PC-3 (cell line): ENCODE measurements at regions not wholly inside any gene's neighbourhood (a gene's known extent, or its start where the extent isn't known, plus 50 kb on each side); places are given as distances from the start of the nearest gene placed in this dataset.

Source experiments
- ATAC-seq: fragments of 200-7000 bp; cut with Tn5 transposase; 2 replicates; pipeline ENCODE4 v1.9.1; 2020; ENCODE audit warnings: mild to moderate bottlenecking, moderate library complexity
- BruUV-seq: library from RNA; stranded (reverse); fragments of 400-500 nt; replicated peaks from 2 replicates; lab custom pipeline; 2021; lab: Mats Ljungman, UMichigan
- CTCF ChIA-PET: fragments of 300-600 bp; sonication (Branson Sonifier 250); formaldehyde crosslinking; loops from one replicate; lab custom pipeline; 2022; ENCODE audit warnings: antibody characterized with exemption; lab: Charles Lee
- POLR2A ChIA-PET: fragments of 300-600 bp; sonication (Branson Sonifier 250); formaldehyde crosslinking; loops from one replicate; lab custom pipeline; 2022; ENCODE audit warnings: antibody characterized with exemption; ENCODE audit not compliant: unreplicated experiment; lab: Charles Lee
- DNase-seq: peaks from one replicate; pipeline ENCODE4 v3.0.0-alpha.2; 2015
- H2AFZ ChIP-seq: fragments of 300-600 bp; sonication (generic); 2 replicates; pipeline ENCODE4 v1.6.0; 2016; ENCODE audit warnings: antibody characterized with exemption, low read length
- H3F3A ChIP-seq: fragments of 300-600 bp; sonication (generic); one replicate; pipeline ENCODE4 v1.6.0; 2017; ENCODE audit warnings: antibody characterized with exemption, low read length, control low read depth, mild to moderate bottlenecking; ENCODE audit not compliant: unreplicated experiment
- H3K27ac ChIP-seq: fragments of 300-600 bp; sonication (generic); 2 replicates; pipeline ENCODE4 v1.5.1; 2016; ENCODE audit warnings: mild to moderate bottlenecking, low read length
- H3K27me3 ChIP-seq: fragments of 300-600 bp; sonication (generic); 2 replicates; pipeline ENCODE4 v1.6.1; 2016; ENCODE audit warnings: low read length, mixed read lengths
- H3K36me3 ChIP-seq: fragments of 300-600 bp; sonication (generic); 2 replicates; pipeline ENCODE4 v1.6.1; 2016; ENCODE audit warnings: low read depth, mixed run types, low read length, mixed read lengths
- H3K4me1 ChIP-seq: fragments of 300-600 bp; sonication (generic); 2 replicates; pipeline ENCODE4 v1.5.1; 2016; ENCODE audit warnings: low read length; ENCODE audit not compliant: insufficient read depth
- H3K4me2 ChIP-seq: fragments of 300-600 bp; sonication (generic); 2 replicates; pipeline ENCODE4 v1.6.0; 2016; ENCODE audit warnings: low read length
- H3K4me3 ChIP-seq: fragments of 300-600 bp; sonication (generic); 2 replicates; pipeline ENCODE4 v1.5.1; 2016; ENCODE audit warnings: mild to moderate bottlenecking, low read length, mixed read lengths
- H3K79me2 ChIP-seq: fragments of 300-600 bp; sonication (generic); 2 replicates; pipeline ENCODE4 v1.6.1; 2017; ENCODE audit warnings: low read length, mixed read lengths
- H3K9ac ChIP-seq: fragments of 300-600 bp; sonication (generic); 2 replicates; pipeline ENCODE4 v1.6.0; 2016; ENCODE audit warnings: mild to moderate bottlenecking, low read length
- H3K9me2 ChIP-seq: fragments of 300-600 bp; sonication (generic); replicated peaks from 2 replicates; pipeline ENCODE4 v1.6.1; 2016; ENCODE audit warnings: mixed run types, low read length, mixed read lengths
- H3K9me3 ChIP-seq: fragments of 300-600 bp; sonication (generic); 2 replicates; pipeline ENCODE4 v1.6.1; 2016; ENCODE audit warnings: low read length, mixed read lengths
- H4K20me1 ChIP-seq: fragments of 300-600 bp; sonication (generic); 2 replicates; pipeline ENCODE4 v1.6.1; 2016; ENCODE audit warnings: low read length, mixed read lengths
- EZH2 ChIP-seq: fragments of 300-600 bp; sonication (generic); IDR thresholded peaks from one replicate; pipeline ENCODE4 v1.6.1; 2017; ENCODE audit warnings: antibody characterized with exemption, mild to moderate bottlenecking, low read length; ENCODE audit not compliant: unreplicated experiment
- EZH2phosphoT487 ChIP-seq: fragments of 300-600 bp; sonication (generic); IDR thresholded peaks from 2 replicates; pipeline ENCODE4 v1.6.1; 2018; ENCODE audit warnings: mild to moderate bottlenecking, antibody characterized with exemption, low read length, borderline replicate concordance
- intact Hi-C: fragments of 100-400 bp; cut with micrococcal nuclease; formaldehyde crosslinking; loops from 2 replicates; pipeline ENCODE4 v1.9.0; 2023
- TF ChIP-seq, protein P1 (sequence below): fragments of 300-600 bp; sonication (generic); conservative IDR thresholded peaks from 2 replicates; pipeline ENCODE4 v1.5.1; 2017; ENCODE audit warnings: antibody characterized with exemption, low read depth, mild to moderate bottlenecking, low read length

DNA sequence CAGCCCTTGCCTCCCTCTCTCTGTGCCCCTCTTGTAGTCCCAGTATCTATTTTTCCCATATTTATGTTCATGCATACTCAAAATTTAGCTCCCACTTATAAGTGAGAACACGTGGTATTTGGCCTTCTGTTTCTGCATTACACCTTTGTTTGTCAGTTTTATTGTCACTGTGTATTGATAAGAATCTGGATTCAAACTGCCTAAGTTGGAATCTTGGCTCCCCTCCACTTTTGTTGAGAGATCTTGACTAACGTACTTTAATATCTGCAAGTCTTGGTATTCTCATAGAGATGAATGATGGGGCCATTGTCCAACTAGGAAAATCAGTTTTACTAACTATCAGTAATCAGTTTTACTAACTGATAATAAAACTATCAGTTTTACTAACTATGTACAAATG is 87.8 kb upstream of the PRMT6 start:
- Histone ChIP-seq H3K9me2 (no peaks in the 10 kb centered on the region; the same call in 1 of the 2 replicates), H3K79me2 (no peaks in the 10 kb centered on the region), H3K4me3 (no peak overlapping the region), H3K27me3 (no peaks in the 10 kb centered on the region), H3K4me1 (no peaks in the 10 kb centered on the region), H2AFZ (no peak overlapping the region), H3K36me3 (no peaks in the 10 kb centered on the region), H4K20me1 (no peaks in the 10 kb centered on the region), H3K9ac (no peak overlapping the region), H3F3A (no peaks in the 10 kb centered on the region), H3K4me2 (no peak overlapping the region), H3K27ac (no peak overlapping the region), H3K9me3 (no peaks in the 10 kb centered on the region)
- ChIA-PET POLR2A (no interaction called here), CTCF (no interaction called here)
- TF ChIP-seq EZH2 (no peak), EZH2phosphoT487 (no peak)
- BruUV-seq = no TSS peak
- no peak for DNase-seq
- intact Hi-C loops = loop anchor here (10.0 kb wide), 1 partner anchor 56 kb away; no protein-coding TSS in a partner anchor
- no peak for ATAC-seq

DNA sequence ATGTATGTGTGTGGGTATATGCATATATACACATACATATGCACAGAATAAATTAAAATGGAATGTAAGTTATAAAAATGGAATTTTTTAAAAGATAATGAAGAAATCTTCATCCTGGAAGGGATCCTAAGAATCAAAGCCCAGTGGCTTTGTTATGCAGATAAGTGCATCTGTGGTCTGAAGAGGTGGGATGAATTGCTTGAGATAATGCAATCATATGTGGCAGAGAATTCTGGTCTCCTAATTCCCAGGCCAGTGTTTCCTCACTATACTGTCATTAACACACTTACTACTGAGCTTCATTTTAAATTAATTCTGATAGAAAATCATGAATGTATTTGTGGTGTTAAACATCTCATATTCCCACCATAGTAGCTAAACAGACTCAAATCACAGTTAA is 86.7 kb upstream of the PRMT6 start:
- H3K9ac ChIP-seq = no peak overlapping the region
- H3K9me3 ChIP-seq = no peaks in the 10 kb centered on the region
- no peaks in the 10 kb centered on the region; the same call in 1 of the 2 replicates for H3K9me2 ChIP-seq
- H3K4me2 ChIP-seq = no peak overlapping the region
- no peak overlapping the region for H2AFZ ChIP-seq
- H3F3A ChIP-seq = no peaks in the 10 kb centered on the region
- intact Hi-C loops = loop anchor here (10.0 kb wide), 1 partner anchor 55 kb away; no protein-coding TSS in a partner anchor
- POLR2A ChIA-PET = no interaction called here
- H3K4me3 ChIP-seq = no peak overlapping the region
- no peak for DNase-seq
- no peak overlapping the region for H3K27ac ChIP-seq
- no TSS peak for BruUV-seq
- H4K20me1 ChIP-seq = no peaks in the 10 kb centered on the region
- no peaks in the 10 kb centered on the region for H3K27me3 ChIP-seq
- CTCF ChIA-PET = no interaction called here
- H3K79me2 ChIP-seq = no peaks in the 10 kb centered on the region
- ATAC-seq = no peak
- no peaks in the 10 kb centered on the region for H3K4me1 ChIP-seq
- H3K36me3 ChIP-seq = no peaks in the 10 kb centered on the region
- TF ChIP-seq, protein P1, sequence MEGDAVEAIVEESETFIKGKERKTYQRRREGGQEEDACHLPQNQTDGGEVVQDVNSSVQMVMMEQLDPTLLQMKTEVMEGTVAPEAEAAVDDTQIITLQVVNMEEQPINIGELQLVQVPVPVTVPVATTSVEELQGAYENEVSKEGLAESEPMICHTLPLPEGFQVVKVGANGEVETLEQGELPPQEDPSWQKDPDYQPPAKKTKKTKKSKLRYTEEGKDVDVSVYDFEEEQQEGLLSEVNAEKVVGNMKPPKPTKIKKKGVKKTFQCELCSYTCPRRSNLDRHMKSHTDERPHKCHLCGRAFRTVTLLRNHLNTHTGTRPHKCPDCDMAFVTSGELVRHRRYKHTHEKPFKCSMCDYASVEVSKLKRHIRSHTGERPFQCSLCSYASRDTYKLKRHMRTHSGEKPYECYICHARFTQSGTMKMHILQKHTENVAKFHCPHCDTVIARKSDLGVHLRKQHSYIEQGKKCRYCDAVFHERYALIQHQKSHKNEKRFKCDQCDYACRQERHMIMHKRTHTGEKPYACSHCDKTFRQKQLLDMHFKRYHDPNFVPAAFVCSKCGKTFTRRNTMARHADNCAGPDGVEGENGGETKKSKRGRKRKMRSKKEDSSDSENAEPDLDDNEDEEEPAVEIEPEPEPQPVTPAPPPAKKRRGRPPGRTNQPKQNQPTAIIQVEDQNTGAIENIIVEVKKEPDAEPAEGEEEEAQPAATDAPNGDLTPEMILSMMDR = no peak
- TF ChIP-seq EZH2phosphoT487 (no peak), EZH2 (no peak)

DNA sequence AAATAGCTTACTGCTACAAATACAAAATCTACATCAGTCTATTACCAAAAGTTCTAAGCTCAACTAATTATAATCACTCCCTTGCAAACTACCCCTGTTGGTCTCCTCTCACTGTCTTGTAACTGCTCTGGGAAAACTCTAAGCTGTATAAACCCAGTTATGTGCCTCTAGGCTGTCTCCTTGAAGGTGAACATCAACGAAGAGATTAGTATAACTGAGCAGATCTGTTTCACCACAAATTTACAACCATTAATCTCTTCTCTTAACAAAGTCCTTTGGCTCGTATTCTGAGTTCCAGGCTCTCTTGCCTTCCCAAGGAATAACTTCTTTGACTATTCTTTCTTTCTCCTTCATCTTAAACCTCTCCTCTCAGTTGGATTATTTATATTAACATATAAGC is 84.4 kb upstream of the PRMT6 start:
- Histone ChIP-seq H3K9me3 (no peaks in the 10 kb centered on the region), H3K79me2 (no peaks in the 10 kb centered on the region), H3K4me3 (no peak overlapping the region), H3K27me3 (no peaks in the 10 kb centered on the region), H3K36me3 (no peaks in the 10 kb centered on the region), H3K27ac (no peak overlapping the region), H3K9ac (no peak overlapping the region), H3K4me2 (no peak overlapping the region), H4K20me1 (no peaks in the 10 kb centered on the region), H3K9me2 (no peaks in the 10 kb centered on the region; the same call in 1 of the 2 replicates), H3F3A (no peaks in the 10 kb centered on the region), H2AFZ (no peak overlapping the region), H3K4me1 (no peaks in the 10 kb centered on the region)
- no TSS peak for BruUV-seq
- TF ChIP-seq, protein P1 = no peak
- TF ChIP-seq EZH2 (no peak), EZH2phosphoT487 (no peak)
- ChIA-PET CTCF (no interaction called here), POLR2A (no interaction called here)
- DNase-seq (no peak), ATAC-seq (no peak)
- intact Hi-C loops = no loop called here
